GM23338 (cell line): ENCODE measurements at regions not wholly inside any gene's neighbourhood (a gene's known extent, or its start where the extent isn't known, plus 50 kb on each side); places are given as distances from the start of the nearest gene placed in this dataset.

Experiments used
- ATAC-seq: fragments of 200-7000 bp; cut with Tn5 transposase; 3 replicates; pipeline ENCODE4 v1.9.1; 2020
- DNase-seq: peaks from one replicate; pipeline ENCODE4 v3.0.0-alpha.2; 2015; ENCODE audit warnings: low spot score
- H2AFZ ChIP-seq: fragments of 200-600 bp; sonication (generic); 2 replicates; pipeline ENCODE4 v1.8.0; 2016; ENCODE audit warnings: antibody characterized with exemption, mild to moderate bottlenecking, moderate library complexity
- H3F3A ChIP-seq: fragments of 200-600 bp; sonication (generic); replicated peaks from 2 replicates; pipeline ENCODE4 v1.8.0; 2017; ENCODE audit warnings: antibody characterized with exemption, mixed run types, low read depth
- H3K27ac ChIP-seq: fragments of 200-600 bp; sonication (generic); 2 replicates; pipeline ENCODE4 v1.6.1; 2016; ENCODE audit warnings: low read depth
- H3K27me3 ChIP-seq: fragments of 200-600 bp; sonication (generic); 2 replicates; pipeline ENCODE4 v1.8.0; 2016; ENCODE audit warnings: mild to moderate bottlenecking, mixed run types, moderate library complexity; ENCODE audit not compliant: insufficient read depth
- H3K36me3 ChIP-seq: fragments of 200-600 bp; sonication (generic); 2 replicates; pipeline ENCODE4 v1.8.0; 2016; ENCODE audit warnings: mild to moderate bottlenecking; ENCODE audit not compliant: insufficient read depth
- H3K4me1 ChIP-seq: fragments of 200-600 bp; sonication (generic); 2 replicates; pipeline ENCODE4 v1.8.0; 2016; ENCODE audit warnings: mild to moderate bottlenecking, moderate library complexity; ENCODE audit not compliant: insufficient read depth
- H3K4me2 ChIP-seq: fragments of 200-600 bp; sonication (generic); 2 replicates; pipeline ENCODE4 v1.7.1; 2017; ENCODE audit warnings: mixed run types
- H3K4me3 ChIP-seq: fragments of 200-600 bp; sonication (generic); 2 replicates; pipeline ENCODE4 v1.6.1; 2016; ENCODE audit warnings: mixed run types
- H3K79me2 ChIP-seq: fragments of 200-600 bp; sonication (generic); replicated peaks from 2 replicates; pipeline ENCODE4 v1.8.0; 2017; ENCODE audit warnings: mild to moderate bottlenecking; ENCODE audit not compliant: insufficient read depth
- H3K9me2 ChIP-seq: fragments of 200-600 bp; sonication (generic); 2 replicates; pipeline ENCODE4 v1.8.0; 2017; ENCODE audit not compliant: insufficient read depth
- H4K20me1 ChIP-seq: fragments of 200-600 bp; sonication (generic); replicated peaks from 2 replicates; pipeline ENCODE4 v1.8.0; 2017; ENCODE audit warnings: mild to moderate bottlenecking; ENCODE audit not compliant: insufficient read depth
- H3K27ac Mint-ChIP-seq: 2 replicates; pipeline ENCODE4 v1.8.0; 2020; ENCODE audit warnings: inconsistent platforms, mild to moderate bottlenecking, moderate library complexity, mixed read lengths
- H3K27me3 Mint-ChIP-seq: 3 replicates; pipeline ENCODE4 v1.8.0; 2022; ENCODE audit warnings: low read depth, mild to moderate bottlenecking, moderate library complexity, mixed read lengths, inconsistent platforms; ENCODE audit not compliant: insufficient read depth, poor library complexity
- H3K36me3 Mint-ChIP-seq: 3 replicates; pipeline ENCODE4 v1.8.0; 2021; ENCODE audit warnings: low read depth, mild to moderate bottlenecking, inconsistent platforms, moderate library complexity, mixed read lengths
- H3K4me1 Mint-ChIP-seq: 3 replicates; pipeline ENCODE4 v1.8.0; 2020; ENCODE audit warnings: mild to moderate bottlenecking, inconsistent platforms, mixed read lengths
- H3K4me3 Mint-ChIP-seq: 3 replicates; pipeline ENCODE4 v1.8.0; 2021; ENCODE audit warnings: moderate library complexity, mild to moderate bottlenecking, inconsistent platforms, mixed read lengths
- H3K9me3 Mint-ChIP-seq: 3 replicates; pipeline ENCODE4 v1.8.0; 2020; ENCODE audit warnings: moderate library complexity, mild to moderate bottlenecking, inconsistent platforms, mixed read lengths
- CREB1 ChIP-seq: fragments of 250-450 bp; sonication (Bioruptor Pico); IDR thresholded peaks from 2 replicates; pipeline ENCODE4 v1.5.0; 2020; ENCODE audit warnings: low read depth, mild to moderate bottlenecking, moderate library complexity
- EZH2 ChIP-seq: fragments of 200-600 bp; sonication (generic); IDR thresholded peaks from one replicate; pipeline ENCODE4 v1.8.0; 2017; ENCODE audit warnings: antibody characterized with exemption, mild to moderate bottlenecking, low read depth; ENCODE audit not compliant: unreplicated experiment
- EZH2phosphoT487 ChIP-seq: fragments of 200-600 bp; sonication (generic); IDR thresholded peaks from one replicate; pipeline ENCODE4 v1.8.1; 2018; ENCODE audit warnings: antibody characterized with exemption; ENCODE audit not compliant: unreplicated experiment
- JUNB ChIP-seq: IDR thresholded peaks from one replicate; pipeline ENCODE4 v1.6.1; 2016; ENCODE audit warnings: antibody characterized with exemption; ENCODE audit not compliant: unreplicated experiment
- NANOG ChIP-seq: IDR thresholded peaks from 2 replicates; pipeline ENCODE4 v1.6.1; 2016; ENCODE audit warnings: antibody characterized with exemption, borderline replicate concordance
- POLR2AphosphoS5 ChIP-seq: IDR thresholded peaks from 2 replicates; pipeline ENCODE4 v1.6.1; 2016; ENCODE audit warnings: antibody characterized with exemption, low read depth
- STAT1 ChIP-seq: IDR thresholded peaks from one replicate; pipeline ENCODE4 v1.6.1; 2016; ENCODE audit warnings: antibody characterized with exemption; ENCODE audit not compliant: unreplicated experiment
- ZNF114 ChIP-seq: fragments of 250-450 bp; sonication (Bioruptor Pico); IDR thresholded peaks from 2 replicates; pipeline ENCODE4 v1.5.0; 2020; ENCODE audit warnings: mild to moderate bottlenecking, moderate library complexity
- ZNF331 ChIP-seq: fragments of 250-450 bp; sonication (Bioruptor Pico); IDR thresholded peaks from 2 replicates; pipeline ENCODE4 v1.5.0; 2020; ENCODE audit warnings: low read depth, mild to moderate bottlenecking, moderate library complexity
- TF ChIP-seq, protein P1 (sequence below): fragments of 250-450 bp; sonication (Bioruptor Pico); IDR thresholded peaks from 2 replicates; pipeline ENCODE4 v1.5.0; 2020; ENCODE audit warnings: mild to moderate bottlenecking, moderate library complexity
- TF ChIP-seq, protein P2 (sequence below): IDR thresholded peaks from one replicate; pipeline ENCODE4 v1.6.1; 2018; ENCODE audit warnings: antibody characterized with exemption; ENCODE audit not compliant: unreplicated experiment
- TF ChIP-seq, protein P3 (sequence below): IDR thresholded peaks from 2 replicates; pipeline ENCODE4 v1.6.1; 2016; ENCODE audit warnings: antibody characterized with exemption

DNA sequence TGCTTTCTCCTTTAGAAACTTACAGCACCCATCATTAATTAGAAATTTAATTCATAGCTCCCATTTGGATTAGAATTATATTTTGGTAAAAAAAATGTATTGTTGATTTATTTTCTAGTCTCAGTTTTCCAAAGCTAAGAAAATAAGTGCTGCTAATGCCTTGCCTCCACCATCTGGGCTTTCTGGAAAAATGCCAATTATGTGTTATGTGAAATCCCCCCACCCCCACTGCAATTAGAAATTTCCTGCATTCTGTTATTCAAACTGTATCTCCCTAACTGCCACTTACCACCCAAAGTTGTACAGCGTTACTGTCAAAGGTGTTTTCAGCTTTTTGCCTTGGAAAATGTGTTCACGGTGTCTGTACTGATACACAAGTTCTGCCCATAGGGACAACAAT is 617.2 kb upstream of the UBE2E2 start (continued):
- TF ChIP-seq, protein P1, sequence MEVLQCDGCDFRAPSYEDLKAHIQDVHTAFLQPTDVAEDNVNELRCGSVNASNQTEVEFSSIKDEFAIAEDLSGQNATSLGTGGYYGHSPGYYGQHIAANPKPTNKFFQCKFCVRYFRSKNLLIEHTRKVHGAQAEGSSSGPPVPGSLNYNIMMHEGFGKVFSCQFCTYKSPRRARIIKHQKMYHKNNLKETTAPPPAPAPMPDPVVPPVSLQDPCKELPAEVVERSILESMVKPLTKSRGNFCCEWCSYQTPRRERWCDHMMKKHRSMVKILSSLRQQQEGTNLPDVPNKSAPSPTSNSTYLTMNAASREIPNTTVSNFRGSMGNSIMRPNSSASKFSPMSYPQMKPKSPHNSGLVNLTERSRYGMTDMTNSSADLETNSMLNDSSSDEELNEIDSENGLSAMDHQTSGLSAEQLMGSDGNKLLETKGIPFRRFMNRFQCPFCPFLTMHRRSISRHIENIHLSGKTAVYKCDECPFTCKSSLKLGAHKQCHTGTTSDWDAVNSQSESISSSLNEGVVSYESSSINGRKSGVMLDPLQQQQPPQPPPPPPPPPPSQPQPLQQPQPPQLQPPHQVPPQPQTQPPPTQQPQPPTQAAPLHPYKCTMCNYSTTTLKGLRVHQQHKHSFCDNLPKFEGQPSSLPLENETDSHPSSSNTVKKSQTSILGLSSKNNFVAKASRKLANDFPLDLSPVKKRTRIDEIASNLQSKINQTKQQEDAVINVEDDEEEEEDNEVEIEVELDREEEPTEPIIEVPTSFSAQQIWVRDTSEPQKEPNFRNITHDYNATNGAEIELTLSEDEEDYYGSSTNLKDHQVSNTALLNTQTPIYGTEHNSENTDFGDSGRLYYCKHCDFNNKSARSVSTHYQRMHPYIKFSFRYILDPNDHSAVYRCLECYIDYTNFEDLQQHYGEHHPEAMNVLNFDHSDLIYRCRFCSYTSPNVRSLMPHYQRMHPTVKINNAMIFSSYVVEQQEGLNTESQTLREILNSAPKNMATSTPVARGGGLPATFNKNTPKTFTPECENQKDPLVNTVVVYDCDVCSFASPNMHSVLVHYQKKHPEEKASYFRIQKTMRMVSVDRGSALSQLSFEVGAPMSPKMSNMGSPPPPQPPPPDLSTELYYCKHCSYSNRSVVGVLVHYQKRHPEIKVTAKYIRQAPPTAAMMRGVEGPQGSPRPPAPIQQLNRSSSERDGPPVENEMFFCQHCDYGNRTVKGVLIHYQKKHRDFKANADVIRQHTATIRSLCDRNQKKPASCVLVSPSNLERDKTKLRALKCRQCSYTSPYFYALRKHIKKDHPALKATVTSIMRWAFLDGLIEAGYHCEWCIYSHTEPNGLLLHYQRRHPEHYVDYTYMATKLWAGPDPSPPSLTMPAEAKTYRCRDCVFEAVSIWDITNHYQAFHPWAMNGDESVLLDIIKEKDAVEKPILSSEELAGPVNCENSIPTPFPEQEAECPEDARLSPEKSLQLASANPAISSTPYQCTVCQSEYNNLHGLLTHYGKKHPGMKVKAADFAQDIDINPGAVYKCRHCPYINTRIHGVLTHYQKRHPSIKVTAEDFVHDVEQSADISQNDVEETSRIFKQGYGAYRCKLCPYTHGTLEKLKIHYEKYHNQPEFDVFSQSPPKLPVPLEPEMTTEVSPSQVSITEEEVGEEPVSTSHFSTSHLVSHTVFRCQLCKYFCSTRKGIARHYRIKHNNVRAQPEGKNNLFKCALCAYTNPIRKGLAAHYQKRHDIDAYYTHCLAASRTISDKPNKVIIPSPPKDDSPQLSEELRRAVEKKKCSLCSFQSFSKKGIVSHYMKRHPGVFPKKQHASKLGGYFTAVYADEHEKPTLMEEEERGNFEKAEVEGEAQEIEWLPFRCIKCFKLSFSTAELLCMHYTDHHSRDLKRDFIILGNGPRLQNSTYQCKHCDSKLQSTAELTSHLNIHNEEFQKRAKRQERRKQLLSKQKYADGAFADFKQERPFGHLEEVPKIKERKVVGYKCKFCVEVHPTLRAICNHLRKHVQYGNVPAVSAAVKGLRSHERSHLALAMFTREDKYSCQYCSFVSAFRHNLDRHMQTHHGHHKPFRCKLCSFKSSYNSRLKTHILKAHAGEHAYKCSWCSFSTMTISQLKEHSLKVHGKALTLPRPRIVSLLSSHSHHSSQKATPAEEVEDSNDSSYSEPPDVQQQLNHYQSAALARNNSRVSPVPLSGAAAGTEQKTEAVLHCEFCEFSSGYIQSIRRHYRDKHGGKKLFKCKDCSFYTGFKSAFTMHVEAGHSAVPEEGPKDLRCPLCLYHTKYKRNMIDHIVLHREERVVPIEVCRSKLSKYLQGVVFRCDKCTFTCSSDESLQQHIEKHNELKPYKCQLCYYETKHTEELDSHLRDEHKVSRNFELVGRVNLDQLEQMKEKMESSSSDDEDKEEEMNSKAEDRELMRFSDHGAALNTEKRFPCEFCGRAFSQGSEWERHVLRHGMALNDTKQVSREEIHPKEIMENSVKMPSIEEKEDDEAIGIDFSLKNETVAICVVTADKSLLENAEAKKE (CRISPR knock-in tag): no peak
- TF ChIP-seq ZNF114 (CRISPR knock-in tag) (no peak), JUNB (no peak), NANOG (no peak)

DNA sequence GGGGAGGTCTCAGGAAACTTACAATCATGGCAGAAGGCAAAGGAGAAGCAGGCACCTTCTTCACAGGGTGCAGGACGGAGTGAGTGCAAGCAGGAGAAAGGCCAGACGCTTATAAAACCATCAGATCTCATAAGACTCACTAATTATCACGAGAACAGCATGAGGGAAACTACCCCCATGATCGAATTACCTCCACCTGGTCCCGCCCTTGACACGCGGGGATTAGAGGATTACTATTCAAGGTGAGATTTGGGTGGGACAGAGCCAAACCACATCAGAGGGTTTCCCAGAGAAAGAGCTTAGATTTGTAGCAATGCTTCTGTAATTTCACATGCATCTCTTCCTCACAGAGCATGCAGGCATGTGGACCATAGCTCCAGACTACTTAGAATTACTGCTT is 615.7 kb upstream of the UBE2E2 start:
- no peak overlapping the region for H3K27ac Mint-ChIP-seq
- Histone ChIP-seq H3K79me2 (no peaks in the 10 kb centered on the region), H3K36me3 (no peaks in the 10 kb centered on the region), H3K9me2 (peaks cover under 1% of the 10 kb centered on the region; the same call in 1 of the 2 replicates), H4K20me1 (no peaks in the 10 kb centered on the region), H3F3A (no peaks in the 10 kb centered on the region), H3K4me3 (no peak overlapping the region), H2AFZ (peak overlapping the region; percentile 85), H3K27ac (no peak overlapping the region), H3K27me3 (no peaks in the 10 kb centered on the region), H3K4me2 (no peak overlapping the region), H3K4me1 (no peaks in the 10 kb centered on the region; the same call in 1 of the 2 replicates)
- peaks cover 14% of the 10 kb centered on the region for H3K4me1 Mint-ChIP-seq
- H3K9me3 Mint-ChIP-seq: no peaks in the 10 kb centered on the region; the same call in 2 of the 3 replicates
- H3K27me3 Mint-ChIP-seq: no peaks in the 10 kb centered on the region
- no peak overlapping the region for H3K4me3 Mint-ChIP-seq
- no peak; the same call in 2 of the 3 replicates for ATAC-seq
- no peaks in the 10 kb centered on the region for H3K36me3 Mint-ChIP-seq
- peak; percentile 4 for DNase-seq
- no peak for TF ChIP-seq NANOG
- no peak for TF ChIP-seq CREB1 (CRISPR knock-in tag)
- no peak for TF ChIP-seq ZNF331 (CRISPR knock-in tag)
- TF ChIP-seq JUNB: no peak
- no peak for TF ChIP-seq EZH2phosphoT487
- no peak for TF ChIP-seq EZH2
- TF ChIP-seq STAT1: no peak
- TF ChIP-seq, protein P2, sequence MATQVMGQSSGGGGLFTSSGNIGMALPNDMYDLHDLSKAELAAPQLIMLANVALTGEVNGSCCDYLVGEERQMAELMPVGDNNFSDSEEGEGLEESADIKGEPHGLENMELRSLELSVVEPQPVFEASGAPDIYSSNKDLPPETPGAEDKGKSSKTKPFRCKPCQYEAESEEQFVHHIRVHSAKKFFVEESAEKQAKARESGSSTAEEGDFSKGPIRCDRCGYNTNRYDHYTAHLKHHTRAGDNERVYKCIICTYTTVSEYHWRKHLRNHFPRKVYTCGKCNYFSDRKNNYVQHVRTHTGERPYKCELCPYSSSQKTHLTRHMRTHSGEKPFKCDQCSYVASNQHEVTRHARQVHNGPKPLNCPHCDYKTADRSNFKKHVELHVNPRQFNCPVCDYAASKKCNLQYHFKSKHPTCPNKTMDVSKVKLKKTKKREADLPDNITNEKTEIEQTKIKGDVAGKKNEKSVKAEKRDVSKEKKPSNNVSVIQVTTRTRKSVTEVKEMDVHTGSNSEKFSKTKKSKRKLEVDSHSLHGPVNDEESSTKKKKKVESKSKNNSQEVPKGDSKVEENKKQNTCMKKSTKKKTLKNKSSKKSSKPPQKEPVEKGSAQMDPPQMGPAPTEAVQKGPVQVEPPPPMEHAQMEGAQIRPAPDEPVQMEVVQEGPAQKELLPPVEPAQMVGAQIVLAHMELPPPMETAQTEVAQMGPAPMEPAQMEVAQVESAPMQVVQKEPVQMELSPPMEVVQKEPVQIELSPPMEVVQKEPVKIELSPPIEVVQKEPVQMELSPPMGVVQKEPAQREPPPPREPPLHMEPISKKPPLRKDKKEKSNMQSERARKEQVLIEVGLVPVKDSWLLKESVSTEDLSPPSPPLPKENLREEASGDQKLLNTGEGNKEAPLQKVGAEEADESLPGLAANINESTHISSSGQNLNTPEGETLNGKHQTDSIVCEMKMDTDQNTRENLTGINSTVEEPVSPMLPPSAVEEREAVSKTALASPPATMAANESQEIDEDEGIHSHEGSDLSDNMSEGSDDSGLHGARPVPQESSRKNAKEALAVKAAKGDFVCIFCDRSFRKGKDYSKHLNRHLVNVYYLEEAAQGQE: no peak
- no peak for TF ChIP-seq POLR2AphosphoS5
- TF ChIP-seq, protein P3, sequence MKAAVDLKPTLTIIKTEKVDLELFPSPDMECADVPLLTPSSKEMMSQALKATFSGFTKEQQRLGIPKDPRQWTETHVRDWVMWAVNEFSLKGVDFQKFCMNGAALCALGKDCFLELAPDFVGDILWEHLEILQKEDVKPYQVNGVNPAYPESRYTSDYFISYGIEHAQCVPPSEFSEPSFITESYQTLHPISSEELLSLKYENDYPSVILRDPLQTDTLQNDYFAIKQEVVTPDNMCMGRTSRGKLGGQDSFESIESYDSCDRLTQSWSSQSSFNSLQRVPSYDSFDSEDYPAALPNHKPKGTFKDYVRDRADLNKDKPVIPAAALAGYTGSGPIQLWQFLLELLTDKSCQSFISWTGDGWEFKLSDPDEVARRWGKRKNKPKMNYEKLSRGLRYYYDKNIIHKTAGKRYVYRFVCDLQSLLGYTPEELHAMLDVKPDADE: no peak
- TF ChIP-seq ZNF114 (CRISPR knock-in tag): no peak
